NCI-H69 (cell line): ENCODE measurements at regions not wholly inside any gene's neighbourhood (a gene's known extent, or its start where the extent isn't known, plus 50 kb on each side); places are given as distances from the start of the nearest gene placed in this dataset.

Source experiments
- DNase-seq: peaks from one replicate; lab custom pipeline; 2025; lab: John Stamatoyannopoulos, UW

GRCh38 chr11:10619131-10619680 lies 50.7 kb upstream of the LYVE1 start:
- no peak for DNase-seq

- DNase-seq = no peak
These were observed 50.0 kb upstream of the LYVE1 start for GRCh38 chr11:10618490-10618889.
